HepG2 (cell line): ENCODE measurements at regions not wholly inside any gene's neighbourhood (a gene's known extent, or its start where the extent isn't known, plus 50 kb on each side); places are given as distances from the start of the nearest gene placed in this dataset.

Experiments used
- ATAC-seq: fragments of 200-7000 bp; cut with Tn5 transposase; 3 replicates; pipeline ENCODE4 v1.9.1; 2020; ENCODE audit warnings: mild to moderate bottlenecking, moderate library complexity
- BruUV-seq: library from RNA; stranded (reverse); fragments of 400-500 nt; replicated peaks from 2 replicates; lab custom pipeline; 2021; lab: Mats Ljungman, UMichigan
- CTCF ChIA-PET: fragments of 300-600 bp; formaldehyde crosslinking; extraction: SDS; loops from one replicate; lab custom pipeline; 2021; ENCODE audit warnings: low total read pairs, inconsistent platforms, low intra/inter-chr PET ratio; lab: Yijun Ruan, JAX
- POLR2A ChIA-PET: fragments of 350-600 bp; sonication (Branson Sonifier 250); formaldehyde crosslinking; loops from one replicate; lab custom pipeline; 2020; ENCODE audit warnings: antibody characterized with exemption, inconsistent platforms; lab: Yijun Ruan, JAX
- DNase-seq: peaks from one replicate; pipeline ENCODE4 v3.0.0-alpha.2; 2015; ENCODE audit warnings: low spot score
- FAIRE-seq: peaks from 3 replicates; lab custom pipeline; 2011; peaks lifted over from hg19 to GRCh38; lab: Jason Lieb, UNC
- H2AFZ ChIP-seq: one replicate; pipeline ENCODE4 v1.6.1; 2011; ENCODE audit warnings: low read length, inconsistent platforms
- H3K27ac ChIP-seq: fragments of 300-600 bp; 3 replicates; pipeline ENCODE4 v1.8.0; 2011; ENCODE audit warnings: mixed run types, mild to moderate bottlenecking, mixed read lengths, low read length, inconsistent platforms; ENCODE audit not compliant: insufficient read depth; ENCODE audit errors: extremely low read length
- H3K27me3 ChIP-seq, 2 experiments: fragments of 200-600 bp in 1 of 2; 2 replicates in 1 of 2; 3 replicates in 1 of 2; pipeline versions ENCODE4 v1.6.0 to v1.8.0; 2011; ENCODE audit warnings: low read length in 2 of 2, mild to moderate bottlenecking in 2 of 2, moderate library complexity in 2 of 2, inconsistent platforms in 1 of 2; ENCODE audit not compliant: insufficient read depth in 2 of 2, control insufficient read depth in 1 of 2
- H3K36me3 ChIP-seq, 2 experiments: fragments of 200-600 bp in 1 of 2; replicated peaks in 1 of 2; 2 replicates in 1 of 2; 3 replicates in 1 of 2; pipeline versions ENCODE4 v1.5.1 to v1.8.0; 2011; ENCODE audit warnings: low read length in 2 of 2, inconsistent platforms in 1 of 2; ENCODE audit not compliant: insufficient read depth in 2 of 2, control insufficient read depth in 1 of 2
- H3K4me1 ChIP-seq: 2 replicates; pipeline ENCODE4 v1.5.1; 2012; ENCODE audit warnings: low read length, inconsistent platforms; ENCODE audit not compliant: insufficient read depth
- H3K4me2 ChIP-seq: 2 replicates; pipeline ENCODE4 v1.6.0; 2011; ENCODE audit warnings: low read depth, low read length, inconsistent platforms
- H3K4me3 ChIP-seq, 3 experiments: fragments of 200-600 bp in 1 of 3; sonication (generic), shearing (Covaris generic) in 1 of 3; replicated peaks in 1 of 3; 2 replicates each; pipeline ENCODE4 v1.5.1; 2011 to 2016; ENCODE audit warnings: low read length in 3 of 3, inconsistent platforms in 2 of 3, low read depth in 2 of 3, mild to moderate bottlenecking in 2 of 3, control low read depth in 1 of 3, mixed read lengths in 1 of 3; ENCODE audit not compliant: insufficient read depth in 1 of 3
- H3K79me2 ChIP-seq: one replicate; pipeline ENCODE4 v1.6.1; 2011; ENCODE audit warnings: low read length, inconsistent platforms; ENCODE audit not compliant: insufficient read depth
- H3K9ac ChIP-seq: 2 replicates; pipeline ENCODE4 v1.6.0; 2011; ENCODE audit warnings: mild to moderate bottlenecking, low read depth, low read length, inconsistent platforms; ENCODE audit not compliant: insufficient read depth
- H3K9me3 ChIP-seq: 2 replicates; pipeline ENCODE4 v1.5.1; 2012; ENCODE audit warnings: mild to moderate bottlenecking, low read length
- H4K20me1 ChIP-seq: 2 replicates; pipeline ENCODE4 v1.6.0; 2011; ENCODE audit warnings: inconsistent platforms, mild to moderate bottlenecking, low read length, moderate library complexity; ENCODE audit not compliant: insufficient read depth
- CREB1 ChIP-seq, 2 experiments: fragments of 450-650 bp in 1 of 2; IDR thresholded peaks; 2 replicates each; pipeline ENCODE4 v1.6.1; 2016 to 2017; ENCODE audit warnings: control low read depth in 1 of 2, mild to moderate bottlenecking in 1 of 2, missing compliant biosample characterization in 1 of 2, missing genetic modification characterization in 1 of 2
- whole genome bisulfite sequencing: methylation state at CpG from one replicate; pipeline ENCODE4 v1.1.6; 2017; ENCODE audit warnings: low lambda C conversion rate; 5-methylcytosine and 5-hydroxymethylcytosine counted together
- in situ Hi-C: cut with HindIII; loops from 2 replicates; pipeline ENCODE4 v1.10.0; 2017; ENCODE audit warnings: low pct_unique_long_range_greater_than_20kb; ENCODE audit not compliant: extremely low pct_ligation_motif_present
- intact Hi-C: fragments of 100-400 bp; cut with micrococcal nuclease; formaldehyde crosslinking; loops from one replicate; pipeline ENCODE4 v1.10.0; 2022; ENCODE audit not compliant: unreplicated experiment
- TF ChIP-seq, protein P1 (sequence below), 2 experiments: sonication (generic) in 1 of 2; formaldehyde crosslinking in 1 of 2; IDR thresholded peaks; 2 replicates each; pipeline versions ENCODE4 v1.4.0 to v1.6.1; 2016 to 2020; ENCODE audit warnings: borderline replicate concordance in 1 of 2, low read depth in 1 of 2, mild to moderate bottlenecking in 1 of 2, missing genetic modification reagents in 1 of 2

DNA sequence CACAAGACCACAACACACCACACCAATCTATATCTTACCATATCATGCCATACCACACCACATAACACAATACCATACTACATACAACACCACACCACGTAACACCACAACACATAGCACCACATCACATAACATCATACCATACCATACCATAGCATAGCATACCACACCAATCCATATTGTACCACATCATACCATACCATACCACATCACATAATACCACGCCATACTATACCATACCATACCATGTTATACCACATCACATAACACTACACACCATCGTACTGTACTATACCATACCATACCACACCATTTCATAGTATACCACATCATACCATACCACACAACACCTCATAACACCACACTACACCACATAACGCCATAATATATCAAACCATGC lies 335.2 kb upstream of the VWC2 start:
- no peak for FAIRE-seq
- CTCF ChIA-PET = no interaction called here

More for the DNA sequence above, 335.2 kb upstream of the VWC2 start:
- Histone ChIP-seq H2AFZ (no peak overlapping the region), H3K9me3 (peaks cover 6% of the 10 kb centered on the region), H3K27me3 (no peaks in the 10 kb centered on the region), H3K4me2 (no peak overlapping the region), H3K79me2 (no peaks in the 10 kb centered on the region), H3K4me1 (no peaks in the 10 kb centered on the region), H3K4me3 (no peak overlapping the region), H4K20me1 (no peaks in the 10 kb centered on the region)
- no peak for DNase-seq
- POLR2A ChIA-PET = no interaction called here
- in situ Hi-C loops = no loop called here
- peak; percentile 23; the same call in 1 of the 2 replicates for TF ChIP-seq CREB1 (IDR thresholded peaks at IDR 0.05)
- no peak for TF ChIP-seq CREB1 (CRISPR knock-in tag; IDR thresholded peaks at IDR 0.05)
- TF ChIP-seq, protein P1, sequence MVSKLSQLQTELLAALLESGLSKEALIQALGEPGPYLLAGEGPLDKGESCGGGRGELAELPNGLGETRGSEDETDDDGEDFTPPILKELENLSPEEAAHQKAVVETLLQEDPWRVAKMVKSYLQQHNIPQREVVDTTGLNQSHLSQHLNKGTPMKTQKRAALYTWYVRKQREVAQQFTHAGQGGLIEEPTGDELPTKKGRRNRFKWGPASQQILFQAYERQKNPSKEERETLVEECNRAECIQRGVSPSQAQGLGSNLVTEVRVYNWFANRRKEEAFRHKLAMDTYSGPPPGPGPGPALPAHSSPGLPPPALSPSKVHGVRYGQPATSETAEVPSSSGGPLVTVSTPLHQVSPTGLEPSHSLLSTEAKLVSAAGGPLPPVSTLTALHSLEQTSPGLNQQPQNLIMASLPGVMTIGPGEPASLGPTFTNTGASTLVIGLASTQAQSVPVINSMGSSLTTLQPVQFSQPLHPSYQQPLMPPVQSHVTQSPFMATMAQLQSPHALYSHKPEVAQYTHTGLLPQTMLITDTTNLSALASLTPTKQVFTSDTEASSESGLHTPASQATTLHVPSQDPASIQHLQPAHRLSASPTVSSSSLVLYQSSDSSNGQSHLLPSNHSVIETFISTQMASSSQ (IDR thresholded peaks at IDR 0.05; ENCODE audit: low read depth) = no peak
- TF ChIP-seq, protein P1 (CRISPR knock-in tag; IDR thresholded peaks at IDR 0.05; ENCODE audit: borderline replicate concordance) = no peak
- TF ChIP-seq, all 625 proteins: peak for 1
- 11% methylated on average over 4 of the region's 4 CpGs for WGBS
- H3K36me3 ChIP-seq = no peaks in the 10 kb centered on the region
- H3K9ac ChIP-seq = no peak overlapping the region
- H3K27ac ChIP-seq = no peak overlapping the region
- BruUV-seq = no TSS peak
- no peak for ATAC-seq
- intact Hi-C loops = no loop called here
